GM21367 (cell line): ENCODE measurements at regions not wholly inside any gene's neighbourhood (a gene's known extent, or its start where the extent isn't known, plus 50 kb on each side); places are given as distances from the start of the nearest gene placed in this dataset.

Source experiments
- ATAC-seq: cut with Tn5 transposase; IDR thresholded peaks from one replicate; pipeline ENCODE4 v1.9.1; 2021; ENCODE audit not compliant: unreplicated experiment

GRCh38 chr15:26477044-26477443, 295.8 kb downstream of the GABRB3 start:
- ATAC-seq = no peak

- no peak for ATAC-seq
Measured at GRCh38 chr15:26475554-26475953, 297.3 kb downstream of the GABRB3 start.

GRCh38 chr15:26472661-26473060, 300.2 kb downstream of the GABRB3 start:
- no peak for ATAC-seq

- ATAC-seq = no peak
Measured at GRCh38 chr15:26461847-26462608, 310.8 kb downstream of the GABRB3 start.

- ATAC-seq = no peak
Measured at GRCh38 chr15:26460165-26460564, 312.7 kb downstream of the GABRB3 start.

- no peak for ATAC-seq
Measured at GRCh38 chr15:26455828-26456227, 317.0 kb downstream of the GABRB3 start.

GRCh38 chr15:26453914-26454313, 319.0 kb downstream of the GABRB3 start:
- ATAC-seq = no peak

GRCh38 chr15:26451995-26452394, 320.9 kb downstream of the GABRB3 start:
- ATAC-seq = no peak

GRCh38 chr15:26449291-26449690, 323.6 kb downstream of the GABRB3 start:
- ATAC-seq = no peak

- no peak for ATAC-seq
Measured at GRCh38 chr15:26443321-26443720, 329.5 kb downstream of the GABRB3 start.

- no peak for ATAC-seq
Measured at GRCh38 chr15:26442680-26443079, 330.2 kb downstream of the GABRB3 start.

- no peak for ATAC-seq
Measured at GRCh38 chr15:26439681-26440080, 333.2 kb downstream of the GABRB3 start.

GRCh38 chr15:26438718-26439117, 334.1 kb downstream of the GABRB3 start:
- no peak for ATAC-seq

GRCh38 chr15:26438316-26438715, 334.6 kb downstream of the GABRB3 start:
- no peak for ATAC-seq

- no peak for ATAC-seq
Measured at GRCh38 chr15:26433818-26434217, 339.0 kb downstream of the GABRB3 start.

GRCh38 chr15:26433060-26433459, 339.8 kb downstream of the GABRB3 start:
- no peak for ATAC-seq

GRCh38 chr15:26421065-26421464, 351.8 kb downstream of the GABRB3 start:
- ATAC-seq = no peak

GRCh38 chr15:26395624-26396023, 377.2 kb downstream of the GABRB3 start:
- no peak for ATAC-seq

GRCh38 chr15:26394801-26395200, 378.1 kb downstream of the GABRB3 start:
- no peak for ATAC-seq

- no peak for ATAC-seq
Measured at GRCh38 chr15:26392956-26393355, 379.9 kb downstream of the GABRB3 start.

GRCh38 chr15:26391567-26392194, 381.2 kb downstream of the GABRB3 start:
- ATAC-seq = no peak

- no peak for ATAC-seq
Measured at GRCh38 chr15:26382444-26383072, 390.3 kb downstream of the GABRB3 start.
